Gastroesophageal sphincter (tissue), 3 donors: ENCODE measurements at regions not wholly inside any gene's neighbourhood (a gene's known extent, or its start where the extent isn't known, plus 50 kb on each side); places are given as distances from the start of the nearest gene placed in this dataset.

ENCODE experiments used
- POLR2A ChIP-seq, 2 donors: fragments of 450-650 bp; IDR thresholded peaks; one replicate each; pipeline ENCODE4 v1.6.1; 2017; ENCODE audit warnings: antibody characterized with exemption in 2 of 2, mild to moderate bottlenecking in 2 of 2, moderate library complexity in 1 of 2
- POLR2AphosphoS5 ChIP-seq: sonication (generic); formaldehyde crosslinking; IDR thresholded peaks from one replicate; pipeline ENCODE4 v1.6.1; 2017; ENCODE audit warnings: antibody characterized with exemption
- TF ChIP-seq, protein P1 (sequence below), 4 experiments: fragments of 200-600 bp in 2 of 4; fragments of 450-650 bp in 2 of 4; sonication (generic) in 1 of 4; IDR thresholded peaks; one replicate each; pipeline ENCODE4 v1.5.1; 2017 to 2019; ENCODE audit warnings: antibody characterized with exemption in 4 of 4, mild to moderate bottlenecking in 2 of 4, moderate library complexity in 2 of 4

DNA sequence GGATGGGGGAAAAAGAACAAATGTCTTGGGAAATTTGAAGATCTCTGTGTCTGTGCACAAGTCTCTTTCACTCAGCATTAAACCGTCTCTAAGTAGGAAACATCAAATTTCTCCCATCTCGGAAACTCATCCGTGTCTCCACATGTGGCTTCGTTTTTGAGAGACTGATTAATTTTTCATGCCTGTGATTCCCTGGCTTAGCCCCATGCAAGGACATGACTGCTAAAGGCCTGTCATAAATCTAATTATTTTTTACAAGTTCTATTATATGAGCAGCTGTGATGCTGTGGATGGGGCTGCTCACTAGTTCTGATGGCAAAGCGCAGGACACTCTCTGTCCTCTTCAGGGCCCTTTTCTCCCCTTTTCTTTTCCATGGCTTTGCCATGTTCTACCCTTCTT is 129.1 kb downstream of the RGPD3 start:
- TF ChIP-seq, protein P1, sequence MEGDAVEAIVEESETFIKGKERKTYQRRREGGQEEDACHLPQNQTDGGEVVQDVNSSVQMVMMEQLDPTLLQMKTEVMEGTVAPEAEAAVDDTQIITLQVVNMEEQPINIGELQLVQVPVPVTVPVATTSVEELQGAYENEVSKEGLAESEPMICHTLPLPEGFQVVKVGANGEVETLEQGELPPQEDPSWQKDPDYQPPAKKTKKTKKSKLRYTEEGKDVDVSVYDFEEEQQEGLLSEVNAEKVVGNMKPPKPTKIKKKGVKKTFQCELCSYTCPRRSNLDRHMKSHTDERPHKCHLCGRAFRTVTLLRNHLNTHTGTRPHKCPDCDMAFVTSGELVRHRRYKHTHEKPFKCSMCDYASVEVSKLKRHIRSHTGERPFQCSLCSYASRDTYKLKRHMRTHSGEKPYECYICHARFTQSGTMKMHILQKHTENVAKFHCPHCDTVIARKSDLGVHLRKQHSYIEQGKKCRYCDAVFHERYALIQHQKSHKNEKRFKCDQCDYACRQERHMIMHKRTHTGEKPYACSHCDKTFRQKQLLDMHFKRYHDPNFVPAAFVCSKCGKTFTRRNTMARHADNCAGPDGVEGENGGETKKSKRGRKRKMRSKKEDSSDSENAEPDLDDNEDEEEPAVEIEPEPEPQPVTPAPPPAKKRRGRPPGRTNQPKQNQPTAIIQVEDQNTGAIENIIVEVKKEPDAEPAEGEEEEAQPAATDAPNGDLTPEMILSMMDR (IDR thresholded peaks at IDR 0.05) = no peak
- TF ChIP-seq POLR2A (IDR thresholded peaks at IDR 0.05) (no peak), POLR2AphosphoS5 (no peak)
